ENCODE measurements at regions not wholly inside any gene's neighbourhood (a gene's known extent, or its start where the extent isn't known, plus 50 kb on each side); places are given as distances from the start of the nearest gene placed in this dataset.

GRCh38 chr2:215579809-215580208 lies 143.9 kb upstream of the FN1 start:
- no peak overlapping the region for H3K27ac ChIP-seq
- no peaks in the 10 kb centered on the region for H3K9me3 ChIP-seq (ENCODE audit: low read depth)

GRCh38 chr2:215577356-215577755 lies 141.5 kb upstream of the FN1 start:
- DNase-seq (ENCODE audit: low read depth in 1 of 2, low spot score in 1 of 2): no peak
- Histone ChIP-seq H3K9me3 (ENCODE audit: low read depth) (no peaks in the 10 kb centered on the region), H3K27me3 (no peaks in the 10 kb centered on the region), H3K4me3 (no peak overlapping the region), H3K4me1 (ENCODE audit: low read depth) (no peaks in the 10 kb centered on the region), H3K36me3 (no peaks in the 10 kb centered on the region), H3K27ac (no peak overlapping the region)
- no peak for TF ChIP-seq CTCF (IDR thresholded peaks at IDR 0.05; ENCODE audit: low read depth, low read length)

More at GRCh38 chr2:215579809-215580208, 143.9 kb upstream of the FN1 start:
- TF ChIP-seq CTCF (IDR thresholded peaks at IDR 0.05; ENCODE audit: low read depth, low read length): no peak
- DNase-seq (ENCODE audit: low read depth in 1 of 2, low spot score in 1 of 2): peak in 1 of 2 donors; percentile 89
- no peak overlapping the region for H3K4me3 ChIP-seq
- no peaks in the 10 kb centered on the region for H3K36me3 ChIP-seq
- no peaks in the 10 kb centered on the region for H3K4me1 ChIP-seq (ENCODE audit: low read depth)
- H3K27me3 ChIP-seq: no peaks in the 10 kb centered on the region

GRCh38 chr2:215576572-215576971 lies 140.7 kb upstream of the FN1 start:
- TF ChIP-seq CTCF (IDR thresholded peaks at IDR 0.05; ENCODE audit: low read depth, low read length): no peak
- Histone ChIP-seq H3K9me3 (ENCODE audit: low read depth) (no peaks in the 10 kb centered on the region), H3K36me3 (no peaks in the 10 kb centered on the region), H3K4me1 (ENCODE audit: low read depth) (no peaks in the 10 kb centered on the region), H3K27ac (no peak overlapping the region), H3K4me3 (no peak overlapping the region), H3K27me3 (no peaks in the 10 kb centered on the region)
- DNase-seq (ENCODE audit: low read depth in 1 of 2, low spot score in 1 of 2): no peak

GRCh38 chr2:215573496-215573895 lies 137.6 kb upstream of the FN1 start:
- DNase-seq (ENCODE audit: low read depth in 1 of 2, low spot score in 1 of 2): no peak

GRCh38 chr2:215572341-215572848 lies 136.5 kb upstream of the FN1 start:
- Histone ChIP-seq H3K27ac (no peak overlapping the region), H3K27me3 (no peaks in the 10 kb centered on the region), H3K4me1 (ENCODE audit: low read depth) (no peaks in the 10 kb centered on the region), H3K9me3 (ENCODE audit: low read depth) (no peaks in the 10 kb centered on the region), H3K4me3 (no peak overlapping the region), H3K36me3 (no peaks in the 10 kb centered on the region)
- TF ChIP-seq CTCF (IDR thresholded peaks at IDR 0.05; ENCODE audit: low read depth, low read length): no peak
- DNase-seq (ENCODE audit: low read depth in 1 of 2, low spot score in 1 of 2): no peak

More at GRCh38 chr2:215573496-215573895, 137.6 kb upstream of the FN1 start:
- no peak for TF ChIP-seq CTCF (IDR thresholded peaks at IDR 0.05; ENCODE audit: low read depth, low read length)
- Histone ChIP-seq H3K4me3 (no peak overlapping the region), H3K27ac (no peak overlapping the region), H3K4me1 (ENCODE audit: low read depth) (no peaks in the 10 kb centered on the region), H3K27me3 (no peaks in the 10 kb centered on the region), H3K36me3 (no peaks in the 10 kb centered on the region), H3K9me3 (ENCODE audit: low read depth) (no peaks in the 10 kb centered on the region)

- DNase-seq (ENCODE audit: low read depth in 1 of 2, low spot score in 1 of 2): no peak
- TF ChIP-seq CTCF (IDR thresholded peaks at IDR 0.05; ENCODE audit: low read depth, low read length): no peak
- no peak overlapping the region for H3K4me3 ChIP-seq
Observed at GRCh38 chr2:215571689-215572088, 135.8 kb upstream of the FN1 start.

More at GRCh38 chr2:215571689-215572088, 135.8 kb upstream of the FN1 start:
- Histone ChIP-seq H3K4me1 (ENCODE audit: low read depth) (no peaks in the 10 kb centered on the region), H3K27me3 (no peaks in the 10 kb centered on the region), H3K36me3 (no peaks in the 10 kb centered on the region), H3K27ac (no peak overlapping the region), H3K9me3 (ENCODE audit: low read depth) (no peaks in the 10 kb centered on the region)
